Breast epithelium (tissue), 4 donors: ENCODE measurements at regions not wholly inside any gene's neighbourhood (a gene's known extent, or its start where the extent isn't known, plus 50 kb on each side); places are given as distances from the start of the nearest gene placed in this dataset.
A peak's percentile ranks its signal among the peaks of the same experiment; 100 is the strongest.
"Not testable (repeated sequence)": the region's sequence is repeated elsewhere in the genome, so short reads cannot be mapped to it uniquely, and the experiment has no call there.

ENCODE experiments used
- DNase-seq, 2 donors: peaks; one replicate each; pipeline ENCODE4 v3.0.0-alpha.2; 2019; ENCODE audit warnings: low spot score in 2 of 2
- H3K27ac ChIP-seq, 2 donors: fragments of 200-600 bp; sonication (generic) in 1 of 2; one replicate each; pipeline ENCODE4 v1.5.1; 2016 to 2019; ENCODE audit warnings: mild to moderate bottlenecking in 1 of 2
- H3K27me3 ChIP-seq, 2 donors: fragments of 200-600 bp; sonication (generic) in 1 of 2; one replicate each; pipeline versions ENCODE4 v1.5.1 to v1.6.0; 2017 to 2019; ENCODE audit warnings: control low read depth in 1 of 2, mild to moderate bottlenecking in 1 of 2
- H3K36me3 ChIP-seq: fragments of 200-600 bp; one replicate; pipeline ENCODE4 v1.5.1; 2019
- H3K4me1 ChIP-seq, 2 donors: fragments of 200-600 bp; sonication (generic); one replicate each; pipeline ENCODE4 v1.5.1; 2016 to 2019; ENCODE audit warnings: control low read depth in 1 of 2
- H3K4me3 ChIP-seq, 3 donors: fragments of 200-600 bp; sonication (generic); 1 replicate in 2 of 3; 2 replicates in 1 of 3; pipeline ENCODE4 v1.5.1; 2016 to 2019; ENCODE audit warnings: mild to moderate bottlenecking in 3 of 3, moderate library complexity in 2 of 3
- H3K9me3 ChIP-seq, 2 donors: fragments of 200-600 bp; sonication (generic) in 1 of 2; one replicate each; pipeline ENCODE4 v1.5.1; 2016 to 2019; ENCODE audit warnings: control low read depth in 1 of 2
- CTCF ChIP-seq, 3 donors: fragments of 450-650 bp; IDR thresholded peaks; one replicate each; pipeline ENCODE4 v1.5.1; 2016 to 2017; ENCODE audit warnings: antibody characterized with exemption in 3 of 3, mild to moderate bottlenecking in 3 of 3, moderate library complexity in 3 of 3
- POLR2A ChIP-seq: fragments of 450-650 bp; IDR thresholded peaks from one replicate; pipeline ENCODE4 v1.6.1; 2016; ENCODE audit warnings: antibody characterized with exemption, mild to moderate bottlenecking, moderate library complexity
- POLR2AphosphoS5 ChIP-seq, 3 donors: sonication (generic); formaldehyde crosslinking; IDR thresholded peaks; one replicate each; pipeline ENCODE4 v1.6.1; 2017; ENCODE audit warnings: antibody characterized with exemption in 3 of 3
- intact Hi-C: fragments of 100-400 bp; cut with DNase I; formaldehyde crosslinking; loops from one replicate; pipeline ENCODE4 v1.15.1; 2023; ENCODE audit warnings: low total_unique reads

DNA sequence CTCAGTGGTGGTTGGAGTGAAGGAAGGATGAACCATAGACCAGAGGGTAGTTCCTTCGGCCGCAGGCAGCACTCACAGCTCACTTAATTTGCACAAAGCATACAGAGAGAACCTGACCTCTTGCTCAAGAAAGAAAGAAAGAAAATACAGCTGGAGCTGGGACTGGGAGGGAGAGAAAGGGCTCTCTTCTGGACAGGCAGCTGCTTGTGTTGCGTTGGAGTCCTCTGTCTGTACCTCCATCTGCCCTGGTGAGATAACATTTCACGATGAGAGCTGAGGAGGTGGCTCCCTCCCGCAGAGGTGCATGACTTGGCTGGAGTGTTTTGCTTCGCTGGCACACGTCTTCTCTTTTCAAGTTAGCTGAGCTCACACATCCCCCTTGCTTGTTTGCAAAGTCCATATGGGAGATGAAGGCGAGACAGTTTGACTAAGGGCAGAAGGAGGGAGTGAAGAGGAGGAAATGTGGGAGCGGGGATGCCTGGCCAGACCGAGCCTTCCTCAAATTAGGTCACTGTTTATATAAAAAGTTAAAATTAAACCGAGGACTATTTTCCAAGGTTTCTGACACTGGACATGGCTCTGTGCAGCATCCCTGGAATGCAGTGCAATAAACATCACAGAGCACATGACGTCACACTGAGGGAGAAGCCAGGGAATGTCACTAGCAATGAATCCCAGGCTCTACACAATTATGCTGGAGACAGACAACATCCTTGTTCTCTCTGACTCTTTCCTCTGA, 359.4 kb downstream of the CD83 start:
- H3K27me3 ChIP-seq, result no peaks in the 10 kb centered on the region
- peak overlapping the region in 1 of 3 donors; percentile 3 for H3K4me3 ChIP-seq
- intact Hi-C loops, result no loop called here
- peak in 1 of 2 donors; percentile 39 for DNase-seq
- TF ChIP-seq POLR2AphosphoS5 (IDR thresholded peaks at IDR 0.05) (no peak), CTCF (IDR thresholded peaks at IDR 0.05) (no peak), POLR2A (no peak)
- no peaks in the 10 kb centered on the region for H3K4me1 ChIP-seq
- no peaks in the 10 kb centered on the region for H3K9me3 ChIP-seq
- H3K27ac ChIP-seq, result peak overlapping the region; percentile 57 to 58
- H3K36me3 ChIP-seq, result no peaks in the 10 kb centered on the region

GRCh38 chr6:14477559-14477958, 360.0 kb downstream of the CD83 start:
- intact Hi-C loops, result no loop called here
- Histone ChIP-seq H3K4me1 (no peaks in the 10 kb centered on the region), H3K27me3 (no peaks in the 10 kb centered on the region), H3K27ac (peak overlapping the region in 1 of 2 donors; percentile 57), H3K9me3 (no peaks in the 10 kb centered on the region), H3K36me3 (no peaks in the 10 kb centered on the region), H3K4me3 (no peak overlapping the region)
- DNase-seq, result no peak
- TF ChIP-seq POLR2A (no peak), CTCF (IDR thresholded peaks at IDR 0.05) (no peak), POLR2AphosphoS5 (IDR thresholded peaks at IDR 0.05) (no peak)

DNA sequence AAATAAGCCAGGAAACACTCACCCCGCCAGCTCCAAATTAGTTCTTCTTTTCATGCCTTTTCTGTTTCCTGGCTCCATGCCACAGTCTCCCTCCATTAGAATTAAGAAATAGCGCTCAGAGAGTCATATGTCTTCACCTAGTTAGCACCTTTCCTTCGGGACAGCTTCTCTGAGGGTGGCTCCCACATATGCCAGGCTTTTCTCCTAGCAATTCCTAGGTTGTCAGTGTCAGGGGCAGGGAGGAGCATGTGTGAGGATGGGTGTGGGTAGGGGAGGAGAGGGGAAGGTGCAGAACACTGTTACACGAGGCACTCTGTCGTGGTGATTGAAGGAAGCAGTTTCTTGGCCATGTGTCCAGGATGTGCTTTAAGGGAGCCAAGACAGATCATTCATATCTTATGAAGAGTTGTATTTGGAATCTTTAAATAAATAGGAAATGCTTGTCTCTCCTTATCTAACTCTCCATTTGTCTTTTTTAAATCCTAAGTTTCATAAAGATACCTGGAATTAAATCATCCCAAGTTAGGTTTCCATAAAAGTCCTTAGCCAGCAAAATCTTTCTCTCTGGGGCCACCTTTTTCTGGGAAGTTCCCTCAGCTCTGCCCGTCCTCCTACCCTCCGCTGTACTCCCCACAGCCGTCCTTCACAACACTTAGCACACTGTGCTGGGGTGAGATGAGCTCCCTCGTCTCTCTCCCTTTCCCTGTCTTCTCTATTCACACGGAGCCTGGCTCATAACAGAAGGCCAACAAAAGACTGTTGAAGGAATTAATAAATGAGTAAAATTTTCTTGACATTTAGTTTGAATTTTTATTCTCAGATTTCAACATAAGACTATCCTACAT, 361.0 kb downstream of the CD83 start:
- Histone ChIP-seq H3K4me3 (no peak overlapping the region), H3K36me3 (no peaks in the 10 kb centered on the region), H3K27me3 (no peaks in the 10 kb centered on the region), H3K27ac (no peak overlapping the region), H3K4me1 (no peaks in the 10 kb centered on the region), H3K9me3 (no peaks in the 10 kb centered on the region)
- intact Hi-C loops, result no loop called here
- TF ChIP-seq POLR2A (no peak), POLR2AphosphoS5 (IDR thresholded peaks at IDR 0.05) (no peak), CTCF (IDR thresholded peaks at IDR 0.05) (no peak)
- no peak for DNase-seq

DNA sequence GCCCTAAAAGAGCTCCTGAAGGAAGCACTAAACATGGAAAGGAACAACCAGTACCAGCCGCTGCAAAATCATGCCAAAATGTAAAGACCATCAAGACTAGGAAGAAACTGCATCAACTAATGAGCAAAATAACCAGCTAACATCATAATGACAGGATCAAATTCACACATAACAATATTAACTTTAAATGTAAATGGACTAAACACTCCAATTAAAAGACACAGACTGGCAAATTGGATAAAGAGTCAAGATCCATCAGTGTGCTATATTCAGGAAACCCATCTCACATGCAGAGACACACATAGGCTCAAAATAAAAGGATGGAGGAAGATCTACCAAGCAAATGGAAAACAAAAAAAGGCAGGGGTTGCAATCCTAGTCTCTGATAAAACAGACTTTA, 364.4 kb downstream of the CD83 start:
- H3K9me3 ChIP-seq, intact Hi-C loops, H3K27me3 ChIP-seq, H3K27ac ChIP-seq, H3K4me1 ChIP-seq, H3K36me3 ChIP-seq, DNase-seq, H3K4me3 ChIP-seq: not testable (repeated sequence)

DNA sequence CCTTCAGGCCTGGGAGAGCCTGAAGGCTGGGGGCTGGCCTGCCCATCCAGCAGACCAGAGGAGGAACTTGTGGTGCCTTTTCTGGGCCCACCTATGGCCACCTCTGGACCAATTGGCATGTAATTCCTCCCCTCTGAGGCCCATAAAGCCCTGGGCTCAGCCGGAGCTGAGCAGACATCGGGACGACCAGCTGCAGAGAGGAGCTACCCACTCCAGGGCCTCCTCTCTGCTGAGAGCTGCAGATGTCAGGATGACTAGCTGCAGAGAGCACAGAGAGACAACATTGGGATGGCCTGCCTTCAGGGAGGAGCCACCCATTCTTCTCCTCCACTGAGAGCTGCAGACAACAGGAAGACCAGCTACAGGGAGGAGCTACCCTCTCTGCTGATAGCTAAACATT, 370.1 kb downstream of the CD83 start:
- intact Hi-C loops, result no loop called here
- Histone ChIP-seq H3K9me3 (no peaks in the 10 kb centered on the region), H3K27me3 (no peaks in the 10 kb centered on the region), H3K4me1 (no peaks in the 10 kb centered on the region), H3K4me3 (no peak overlapping the region), H3K27ac (no peak overlapping the region), H3K36me3 (no peaks in the 10 kb centered on the region)
- DNase-seq, result no peak
- TF ChIP-seq POLR2A (no peak), CTCF (IDR thresholded peaks at IDR 0.05) (no peak), POLR2AphosphoS5 (IDR thresholded peaks at IDR 0.05) (no peak)
